Sigmoid colon (tissue), 4 donors: ENCODE measurements at regions not wholly inside any gene's neighbourhood (a gene's known extent, or its start where the extent isn't known, plus 50 kb on each side); places are given as distances from the start of the nearest gene placed in this dataset.

ENCODE experiments used
- EP300 ChIP-seq, 4 donors: sonication (generic); formaldehyde crosslinking; IDR thresholded peaks; one replicate each; pipeline ENCODE4 v1.6.1; 2017; ENCODE audit warnings: antibody characterized with exemption in 4 of 4
- POLR2A ChIP-seq, 2 donors: fragments of 450-650 bp; IDR thresholded peaks; one replicate each; pipeline ENCODE4 v1.6.1; 2016; ENCODE audit warnings: antibody characterized with exemption in 2 of 2, mild to moderate bottlenecking in 2 of 2, moderate library complexity in 2 of 2
- POLR2AphosphoS5 ChIP-seq, 4 donors: sonication (generic); formaldehyde crosslinking; IDR thresholded peaks; one replicate each; pipeline ENCODE4 v1.6.1; 2017; ENCODE audit warnings: antibody characterized with exemption in 4 of 4
- TF ChIP-seq, protein P1 (sequence below), 4 experiments: fragments of 450-650 bp in 3 of 4; fragments of 200-600 bp in 1 of 4; IDR thresholded peaks; one replicate each; pipeline ENCODE4 v1.5.1; 2016 to 2019; ENCODE audit warnings: antibody characterized with exemption in 4 of 4, mild to moderate bottlenecking in 3 of 4, moderate library complexity in 2 of 4

- TF ChIP-seq, protein P1, sequence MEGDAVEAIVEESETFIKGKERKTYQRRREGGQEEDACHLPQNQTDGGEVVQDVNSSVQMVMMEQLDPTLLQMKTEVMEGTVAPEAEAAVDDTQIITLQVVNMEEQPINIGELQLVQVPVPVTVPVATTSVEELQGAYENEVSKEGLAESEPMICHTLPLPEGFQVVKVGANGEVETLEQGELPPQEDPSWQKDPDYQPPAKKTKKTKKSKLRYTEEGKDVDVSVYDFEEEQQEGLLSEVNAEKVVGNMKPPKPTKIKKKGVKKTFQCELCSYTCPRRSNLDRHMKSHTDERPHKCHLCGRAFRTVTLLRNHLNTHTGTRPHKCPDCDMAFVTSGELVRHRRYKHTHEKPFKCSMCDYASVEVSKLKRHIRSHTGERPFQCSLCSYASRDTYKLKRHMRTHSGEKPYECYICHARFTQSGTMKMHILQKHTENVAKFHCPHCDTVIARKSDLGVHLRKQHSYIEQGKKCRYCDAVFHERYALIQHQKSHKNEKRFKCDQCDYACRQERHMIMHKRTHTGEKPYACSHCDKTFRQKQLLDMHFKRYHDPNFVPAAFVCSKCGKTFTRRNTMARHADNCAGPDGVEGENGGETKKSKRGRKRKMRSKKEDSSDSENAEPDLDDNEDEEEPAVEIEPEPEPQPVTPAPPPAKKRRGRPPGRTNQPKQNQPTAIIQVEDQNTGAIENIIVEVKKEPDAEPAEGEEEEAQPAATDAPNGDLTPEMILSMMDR (IDR thresholded peaks at IDR 0.05) = no peak
- no peak for TF ChIP-seq POLR2A (IDR thresholded peaks at IDR 0.05)
- TF ChIP-seq EP300 (IDR thresholded peaks at IDR 0.05) = peak in 1 of 4 donors; percentile 8
- peak in 3 of 4 donors; percentile 48 to 76 (median 72) for TF ChIP-seq POLR2AphosphoS5 (IDR thresholded peaks at IDR 0.05)
Measured at GRCh38 chr5:68379275-68380036, 163.9 kb downstream of the PIK3R1 start.
